ENCODE measurements at regions not wholly inside any gene's neighbourhood (a gene's known extent, or its start where the extent isn't known, plus 50 kb on each side); places are given as distances from the start of the nearest gene placed in this dataset.
"Not testable (repeated sequence)": the region's sequence is repeated elsewhere in the genome, so short reads cannot be mapped to it uniquely, and the experiment has no call there.

DNA sequence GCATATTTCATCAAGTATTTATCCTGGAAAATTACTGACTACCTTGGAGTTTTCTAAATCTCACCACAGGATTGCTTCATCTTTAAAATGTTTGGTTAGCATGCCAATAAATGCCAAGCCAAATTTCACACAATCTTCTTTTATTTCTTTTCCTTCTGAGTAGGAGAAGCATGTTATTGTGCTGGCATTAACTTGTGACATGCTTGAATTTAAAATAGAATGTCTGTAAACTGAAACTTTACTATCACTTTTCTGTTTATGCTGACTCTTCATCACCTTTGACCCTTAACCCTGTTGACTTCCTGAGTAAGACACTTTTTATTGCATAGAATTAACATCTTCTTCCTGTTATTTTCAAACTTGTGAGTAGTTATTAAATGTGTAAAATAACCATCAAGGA lies 56.2 kb upstream of the LRRTM4 start:
- Histone ChIP-seq H3K27me3 (replicated peaks; ENCODE audit: insufficient read depth) (no peaks in the 10 kb centered on the region), H3K27ac (no peak overlapping the region), H3K4me1 (ENCODE audit: control insufficient read depth in 1 of 2, low read depth in 2 of 2) (no peaks in the 10 kb centered on the region), H3K4me3 (no peak overlapping the region), H3K9me3 (no peaks in the 10 kb centered on the region), H3K36me3 (no peaks in the 10 kb centered on the region)
- TF ChIP-seq, protein P1, sequence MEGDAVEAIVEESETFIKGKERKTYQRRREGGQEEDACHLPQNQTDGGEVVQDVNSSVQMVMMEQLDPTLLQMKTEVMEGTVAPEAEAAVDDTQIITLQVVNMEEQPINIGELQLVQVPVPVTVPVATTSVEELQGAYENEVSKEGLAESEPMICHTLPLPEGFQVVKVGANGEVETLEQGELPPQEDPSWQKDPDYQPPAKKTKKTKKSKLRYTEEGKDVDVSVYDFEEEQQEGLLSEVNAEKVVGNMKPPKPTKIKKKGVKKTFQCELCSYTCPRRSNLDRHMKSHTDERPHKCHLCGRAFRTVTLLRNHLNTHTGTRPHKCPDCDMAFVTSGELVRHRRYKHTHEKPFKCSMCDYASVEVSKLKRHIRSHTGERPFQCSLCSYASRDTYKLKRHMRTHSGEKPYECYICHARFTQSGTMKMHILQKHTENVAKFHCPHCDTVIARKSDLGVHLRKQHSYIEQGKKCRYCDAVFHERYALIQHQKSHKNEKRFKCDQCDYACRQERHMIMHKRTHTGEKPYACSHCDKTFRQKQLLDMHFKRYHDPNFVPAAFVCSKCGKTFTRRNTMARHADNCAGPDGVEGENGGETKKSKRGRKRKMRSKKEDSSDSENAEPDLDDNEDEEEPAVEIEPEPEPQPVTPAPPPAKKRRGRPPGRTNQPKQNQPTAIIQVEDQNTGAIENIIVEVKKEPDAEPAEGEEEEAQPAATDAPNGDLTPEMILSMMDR (IDR thresholded peaks at IDR 0.05), result no peak
- ATAC-seq (ENCODE audit: insufficient number of reproducible peaks, low FRiP score, low read depth), result no peak
- no peak for DNase-seq (ENCODE audit: low spot score)

DNA sequence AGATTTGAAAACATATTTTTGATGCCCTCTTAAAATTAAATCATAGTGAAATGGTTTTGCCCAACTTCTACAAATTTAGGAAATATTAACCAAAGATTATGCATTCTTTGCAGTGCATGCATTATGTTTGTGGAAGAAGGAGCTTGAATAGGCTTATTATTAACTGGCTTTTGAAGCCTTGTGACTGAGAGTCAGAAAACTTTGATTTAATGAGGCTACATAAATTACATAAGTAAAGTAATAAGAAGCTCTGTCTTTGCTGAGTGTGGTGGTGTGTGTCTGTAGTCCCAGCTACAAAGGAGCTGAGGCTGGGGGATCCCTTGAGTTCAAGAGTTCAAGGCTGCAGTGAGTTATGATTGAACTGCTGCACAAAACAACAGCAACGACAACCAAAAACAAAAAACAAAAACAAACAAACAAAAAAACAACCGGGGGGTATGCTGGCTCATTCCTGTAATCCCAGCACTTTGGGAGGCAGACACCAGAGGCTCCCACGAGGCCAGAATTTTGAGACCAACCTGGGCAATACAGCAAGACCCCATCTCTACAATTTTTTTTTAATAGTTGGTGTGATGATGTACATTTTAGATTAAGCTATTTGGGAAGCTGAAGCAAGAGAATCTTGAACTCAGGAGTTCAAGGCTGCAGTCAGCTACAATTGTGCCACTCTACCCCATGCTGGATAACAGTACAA lies 57.0 kb upstream of the LRRTM4 start:
- no peaks in the 10 kb centered on the region for H3K27me3 ChIP-seq (replicated peaks; ENCODE audit: insufficient read depth)
- H3K4me3 ChIP-seq, result no peak overlapping the region
- no peaks in the 10 kb centered on the region for H3K36me3 ChIP-seq
- H3K27ac ChIP-seq, result no peak overlapping the region
- ATAC-seq (ENCODE audit: insufficient number of reproducible peaks, low FRiP score, low read depth) (no peak), DNase-seq (ENCODE audit: low spot score) (no peak)
- no peaks in the 10 kb centered on the region for H3K9me3 ChIP-seq
- H3K4me1 ChIP-seq (ENCODE audit: control insufficient read depth in 1 of 2, low read depth in 2 of 2), result no peaks in the 10 kb centered on the region
- TF ChIP-seq, protein P1 (IDR thresholded peaks at IDR 0.05), result no peak

DNA sequence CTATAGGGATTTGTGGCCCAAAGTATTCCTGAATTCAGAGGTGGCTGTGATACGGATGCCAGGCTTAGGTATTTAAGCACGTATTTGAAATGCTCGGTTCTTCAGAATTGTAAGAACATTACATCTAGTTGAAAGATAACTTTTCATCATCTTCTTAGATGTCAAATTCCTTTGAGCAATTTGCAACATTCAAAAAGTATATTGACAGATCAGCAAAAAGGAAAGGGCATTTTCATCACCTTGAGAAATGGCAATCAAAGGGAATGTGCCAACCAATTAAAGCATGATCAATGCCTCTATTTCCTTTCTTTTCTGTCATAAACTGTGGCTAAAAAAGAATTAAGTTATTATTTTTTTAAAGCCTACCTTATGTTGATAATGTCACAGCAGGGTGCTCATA lies 66.3 kb upstream of the LRRTM4 start:
- TF ChIP-seq, protein P1 (IDR thresholded peaks at IDR 0.05), result no peak
- Histone ChIP-seq H3K36me3 (no peaks in the 10 kb centered on the region), H3K9me3 (no peaks in the 10 kb centered on the region), H3K27me3 (replicated peaks; ENCODE audit: insufficient read depth) (no peaks in the 10 kb centered on the region), H3K4me1 (ENCODE audit: control insufficient read depth in 1 of 2, low read depth in 2 of 2) (no peaks in the 10 kb centered on the region), H3K27ac (no peak overlapping the region), H3K4me3 (no peak overlapping the region)
- DNase-seq (ENCODE audit: low spot score), result no peak
- no peak for ATAC-seq (ENCODE audit: insufficient number of reproducible peaks, low FRiP score, low read depth)

DNA sequence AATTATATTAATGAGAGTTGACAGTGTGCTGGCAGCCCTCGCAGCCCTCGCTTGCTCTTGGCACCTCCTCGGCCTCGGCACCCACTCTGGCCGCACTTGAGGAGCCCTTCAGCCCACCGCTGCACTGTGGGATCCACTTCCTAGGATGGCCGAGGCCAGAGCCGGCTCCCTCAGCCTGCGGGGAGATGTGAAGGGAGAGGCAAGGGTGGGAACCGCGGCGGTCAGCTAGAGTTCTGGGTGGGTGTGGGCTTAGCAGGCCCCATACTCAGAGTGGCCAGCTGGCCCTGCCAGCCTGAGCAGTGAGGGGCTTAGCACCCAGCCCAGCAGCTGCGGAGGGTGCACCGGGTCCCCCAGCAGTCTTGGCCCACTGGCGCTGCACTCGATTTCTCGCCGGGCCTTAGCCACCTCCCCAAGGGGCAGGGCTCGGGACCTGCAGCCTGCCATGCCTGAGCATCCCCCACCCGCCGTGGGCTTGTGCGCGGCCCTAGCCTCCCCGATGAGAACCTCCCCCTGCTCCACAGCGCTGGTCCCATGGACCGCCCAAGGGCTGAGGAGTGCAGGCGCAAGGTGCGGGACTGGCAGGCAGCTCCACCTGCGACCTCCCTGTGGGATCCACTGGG lies 68.2 kb upstream of the LRRTM4 start:
- TF ChIP-seq, protein P1 (IDR thresholded peaks at IDR 0.05), result no peak
- Histone ChIP-seq H3K36me3 (no peaks in the 10 kb centered on the region), H3K27me3 (replicated peaks; ENCODE audit: insufficient read depth) (no peaks in the 10 kb centered on the region), H3K27ac (no peak overlapping the region), H3K9me3 (no peaks in the 10 kb centered on the region), H3K4me1 (ENCODE audit: control insufficient read depth in 1 of 2, low read depth in 2 of 2) (no peaks in the 10 kb centered on the region), H3K4me3 (no peak overlapping the region)
- ATAC-seq (ENCODE audit: insufficient number of reproducible peaks, low FRiP score, low read depth), result no peak
- no peak for DNase-seq (ENCODE audit: low spot score)

DNA sequence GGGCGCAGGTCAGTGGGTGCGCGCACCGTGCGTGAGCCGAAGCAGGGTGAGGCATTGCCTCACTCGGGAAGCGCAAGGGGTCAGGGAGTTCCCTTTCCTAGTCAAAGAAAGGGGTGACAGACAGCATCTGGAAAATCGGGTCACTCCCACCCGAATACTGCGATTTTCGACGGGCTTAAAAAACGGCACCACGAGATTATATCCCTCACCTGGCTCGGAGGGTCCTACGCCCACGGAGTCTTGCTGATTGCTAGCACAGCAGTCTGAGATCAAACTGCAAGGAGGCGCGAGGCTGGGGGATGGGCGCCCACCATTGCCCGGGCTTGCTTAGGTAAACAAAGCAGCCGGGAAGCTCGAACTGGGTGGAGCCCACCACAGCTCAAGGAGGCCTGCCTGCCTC lies 70.8 kb upstream of the LRRTM4 start:
- not testable (repeated sequence) for H3K4me3 ChIP-seq; H3K27me3 ChIP-seq (replicated peaks; ENCODE audit: insufficient read depth); ATAC-seq (ENCODE audit: insufficient number of reproducible peaks, low FRiP score, low read depth); H3K4me1 ChIP-seq (ENCODE audit: control insufficient read depth in 1 of 2, low read depth in 2 of 2); H3K36me3 ChIP-seq; H3K27ac ChIP-seq; H3K9me3 ChIP-seq; DNase-seq (ENCODE audit: low spot score)
